Body of pancreas (tissue), 4 donors: ENCODE measurements at regions not wholly inside any gene's neighbourhood (a gene's known extent, or its start where the extent isn't known, plus 50 kb on each side); places are given as distances from the start of the nearest gene placed in this dataset.

ENCODE experiments used
- CTCF ChIP-seq, 7 experiments: fragments of 450-650 bp in 4 of 7; fragments of 200-600 bp in 3 of 7; sonication (generic) in 3 of 7; IDR thresholded peaks; one replicate each; pipeline ENCODE4 v1.5.1; 2016 to 2019; ENCODE audit warnings: antibody characterized with exemption in 7 of 7
- POLR2A ChIP-seq, 3 donors: fragments of 450-650 bp; IDR thresholded peaks; one replicate each; pipeline ENCODE4 v1.6.1; 2016; ENCODE audit warnings: antibody characterized with exemption in 3 of 3, mild to moderate bottlenecking in 2 of 3

DNA sequence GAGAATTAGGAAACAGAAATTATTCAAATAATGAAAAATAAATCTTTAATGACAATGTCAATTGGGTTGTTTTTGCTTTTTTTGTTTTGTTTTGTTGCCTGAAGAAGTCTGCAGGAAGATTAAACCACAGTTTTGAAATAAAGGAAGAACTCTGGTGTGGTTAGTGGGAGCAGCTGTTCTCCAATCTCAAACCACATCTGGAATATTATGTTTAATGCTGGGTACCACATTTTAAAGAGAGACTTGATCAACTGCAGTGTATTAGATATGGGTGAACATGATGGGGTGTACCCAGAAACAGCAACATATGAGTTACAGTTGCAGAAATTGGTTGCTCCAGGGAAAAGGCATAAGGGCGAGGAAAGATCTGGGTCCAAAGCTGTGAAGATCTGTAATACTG is 171.2 kb upstream of the RPL34 start:
- TF ChIP-seq POLR2A (IDR thresholded peaks at IDR 0.05) (no peak), CTCF (IDR thresholded peaks at IDR 0.05) (no peak)
